GM23338 (cell line): ENCODE measurements at regions not wholly inside any gene's neighbourhood (a gene's known extent, or its start where the extent isn't known, plus 50 kb on each side); places are given as distances from the start of the nearest gene placed in this dataset.

Experiments
- CREB1 ChIP-seq: fragments of 250-450 bp; sonication (Bioruptor Pico); IDR thresholded peaks from 2 replicates; pipeline ENCODE4 v1.5.0; 2020; ENCODE audit warnings: low read depth, mild to moderate bottlenecking, moderate library complexity
- CTCF ChIP-seq, 2 experiments: fragments of 200-600 bp in 1 of 2; sonication (generic) in 1 of 2; conservative IDR thresholded peaks; 2 replicates each; pipeline versions ENCODE4 v1.5.1 to v1.6.1; 2016 to 2017; ENCODE audit warnings: antibody characterized with exemption in 2 of 2, low read depth in 2 of 2, mild to moderate bottlenecking in 2 of 2, moderate library complexity in 1 of 2
- EZH2 ChIP-seq: fragments of 200-600 bp; sonication (generic); IDR thresholded peaks from one replicate; pipeline ENCODE4 v1.8.0; 2017; ENCODE audit warnings: antibody characterized with exemption, mild to moderate bottlenecking, low read depth; ENCODE audit not compliant: unreplicated experiment
- EZH2phosphoT487 ChIP-seq: fragments of 200-600 bp; sonication (generic); IDR thresholded peaks from one replicate; pipeline ENCODE4 v1.8.1; 2018; ENCODE audit warnings: antibody characterized with exemption; ENCODE audit not compliant: unreplicated experiment
- JUNB ChIP-seq: IDR thresholded peaks from one replicate; pipeline ENCODE4 v1.6.1; 2016; ENCODE audit warnings: antibody characterized with exemption; ENCODE audit not compliant: unreplicated experiment
- POLR2AphosphoS5 ChIP-seq: IDR thresholded peaks from 2 replicates; pipeline ENCODE4 v1.6.1; 2016; ENCODE audit warnings: antibody characterized with exemption, low read depth
- REST ChIP-seq: IDR thresholded peaks from one replicate; pipeline ENCODE4 v1.6.1; 2018; ENCODE audit warnings: antibody characterized with exemption; ENCODE audit not compliant: unreplicated experiment

GRCh38 chr4:178963446-178964045, 1521.3 kb upstream of the AGA start:
- TF ChIP-seq REST: no peak
- TF ChIP-seq CTCF (conservative IDR thresholded peaks at IDR 0.05; ENCODE audit: low read depth in 2 of 2): no peak
- TF ChIP-seq EZH2: no peak
- TF ChIP-seq POLR2AphosphoS5: no peak
- TF ChIP-seq JUNB: no peak
- no peak for TF ChIP-seq EZH2phosphoT487
- no peak for TF ChIP-seq CREB1 (CRISPR knock-in tag)
